ENCODE measurements at regions not wholly inside any gene's neighbourhood (a gene's known extent, or its start where the extent isn't known, plus 50 kb on each side); places are given as distances from the start of the nearest gene placed in this dataset.

DNA sequence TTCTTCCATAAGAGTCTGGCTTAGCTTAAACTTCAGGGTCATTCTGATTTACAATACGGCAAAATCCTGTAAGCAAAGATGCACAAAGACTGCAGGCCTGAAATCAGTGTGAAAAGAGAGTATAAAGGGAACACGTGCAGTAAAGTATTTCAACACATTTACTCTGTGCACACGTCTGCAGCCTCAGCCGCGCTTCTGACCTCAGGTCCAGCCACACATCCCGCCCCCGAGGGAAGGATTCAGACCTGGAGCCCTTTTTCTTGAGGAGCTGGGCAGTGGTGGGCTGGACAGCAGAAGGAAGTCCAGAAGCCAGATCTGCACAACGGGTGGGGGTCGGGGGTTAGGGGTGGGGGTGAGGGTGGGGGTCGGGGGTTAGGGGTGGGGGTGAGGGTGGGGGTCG is 58.9 kb upstream of the FAM20C start:
- Histone ChIP-seq H3K56ac (ENCODE audit: extremely low read depth, insufficient read depth, low read length) (no peak overlapping the region), H4K20me1 (ENCODE audit: insufficient read depth, low read length) (no peaks in the 10 kb centered on the region), H3K27ac (ENCODE audit: insufficient read depth, low read length) (no peak overlapping the region), H3K14ac (replicated peaks; ENCODE audit: low read depth, low read length) (no peak overlapping the region), H4K8ac (ENCODE audit: low read depth in 2 of 2, low read length in 2 of 2) (no peak overlapping the region), H3K9ac (ENCODE audit: low read depth, low read length) (no peak overlapping the region), H3K18ac (ENCODE audit: low read depth, low read length) (no peak overlapping the region), H2BK5ac (ENCODE audit: low read depth, low read length, poor library complexity, severe bottlenecking) (no peak overlapping the region), H2AK5ac (ENCODE audit: low read depth, low read length) (no peak overlapping the region), H3K9me3 (ENCODE audit: control insufficient read depth, insufficient read depth, low read length) (no peaks in the 10 kb centered on the region), H3K4me1 (ENCODE audit: control insufficient read depth, insufficient read depth, low read length) (peaks cover 7% of the 10 kb centered on the region; the same call in 1 of the 2 replicates), H2BK120ac (ENCODE audit: low read depth, low read length) (no peak overlapping the region), H4K5ac (ENCODE audit: low read depth, low read length) (no peak overlapping the region), H2AFZ (replicated peaks; ENCODE audit: low read length, poor library complexity) (no peak overlapping the region), H3K4ac (ENCODE audit: low read depth, low read length) (no peak overlapping the region), H2BK20ac (ENCODE audit: low read depth, low read length) (no peak overlapping the region), H3K4me2 (ENCODE audit: low read depth, low read length) (no peak overlapping the region), H3K4me3 (ENCODE audit: insufficient read depth, low read depth, low read length) (no peak overlapping the region), H3K23ac (ENCODE audit: low read depth, low read length) (no peak overlapping the region), H2AK9ac (replicated peaks; ENCODE audit: low read depth, low read length, poor library complexity) (no peak overlapping the region), H3K9me1 (ENCODE audit: insufficient read depth, low read length) (no peaks in the 10 kb centered on the region), H3K27me3 (ENCODE audit: control insufficient read depth, insufficient read depth, low read length) (peaks cover 11% of the 10 kb centered on the region; the same call in 1 of the 2 replicates), H3K79me1 (ENCODE audit: low read depth in 1 of 2, low read length in 2 of 2) (no peaks in the 10 kb centered on the region), H2BK15ac (ENCODE audit: low read depth, low read length) (no peak overlapping the region), H3K36me3 (ENCODE audit: control insufficient read depth, insufficient read depth, low read length) (no peaks in the 10 kb centered on the region), H4K91ac (ENCODE audit: insufficient read depth, low read depth, low read length) (no peak overlapping the region)
- in situ Hi-C loops (cut with MboI; ENCODE audit: low sequenced_read_pairs) (no loop called here), dilution Hi-C loops (cut with HindIII; ENCODE audit: low sequenced_read_pairs, unreplicated experiment) (no loop called here), intact Hi-C loops (cut with micrococcal nuclease) (no loop called here)
- ChIA-PET CTCF (no interaction called here), POLR2A (ENCODE audit: unreplicated experiment) (no interaction called here)
- BruUV-seq (replicated peaks) = no TSS peak
- no peak for DNase-seq
- ATAC-seq (ENCODE audit: low read depth) = no peak
- TF ChIP-seq CEBPB (IDR thresholded peaks at IDR 0.05; ENCODE audit: low read depth, low read length) = 0 out of 2 replicates have a peak, but pooled peaks have one; percentile 6
- TF ChIP-seq BHLHE40 (IDR thresholded peaks at IDR 0.05; ENCODE audit: low read depth, low read length) = no peak
- WGBS, 2 experiments (ENCODE audit: extremely low coverage in 2 of 2, insufficient read length in 1 of 2) = no CpG with 5 or more reads among the region's 11 CpGs

Data from IMR-90 (cell line).